IPS DF 4.7 (cell line): ENCODE measurements at regions not wholly inside any gene's neighbourhood (a gene's known extent, or its start where the extent isn't known, plus 50 kb on each side); places are given as distances from the start of the nearest gene placed in this dataset.

Source experiments
- DNase-seq: peaks from one replicate; pipeline ENCODE4 v3.0.0-alpha.2; 2013; ENCODE audit warnings: low spot score; ENCODE audit errors: extremely low read depth

DNA sequence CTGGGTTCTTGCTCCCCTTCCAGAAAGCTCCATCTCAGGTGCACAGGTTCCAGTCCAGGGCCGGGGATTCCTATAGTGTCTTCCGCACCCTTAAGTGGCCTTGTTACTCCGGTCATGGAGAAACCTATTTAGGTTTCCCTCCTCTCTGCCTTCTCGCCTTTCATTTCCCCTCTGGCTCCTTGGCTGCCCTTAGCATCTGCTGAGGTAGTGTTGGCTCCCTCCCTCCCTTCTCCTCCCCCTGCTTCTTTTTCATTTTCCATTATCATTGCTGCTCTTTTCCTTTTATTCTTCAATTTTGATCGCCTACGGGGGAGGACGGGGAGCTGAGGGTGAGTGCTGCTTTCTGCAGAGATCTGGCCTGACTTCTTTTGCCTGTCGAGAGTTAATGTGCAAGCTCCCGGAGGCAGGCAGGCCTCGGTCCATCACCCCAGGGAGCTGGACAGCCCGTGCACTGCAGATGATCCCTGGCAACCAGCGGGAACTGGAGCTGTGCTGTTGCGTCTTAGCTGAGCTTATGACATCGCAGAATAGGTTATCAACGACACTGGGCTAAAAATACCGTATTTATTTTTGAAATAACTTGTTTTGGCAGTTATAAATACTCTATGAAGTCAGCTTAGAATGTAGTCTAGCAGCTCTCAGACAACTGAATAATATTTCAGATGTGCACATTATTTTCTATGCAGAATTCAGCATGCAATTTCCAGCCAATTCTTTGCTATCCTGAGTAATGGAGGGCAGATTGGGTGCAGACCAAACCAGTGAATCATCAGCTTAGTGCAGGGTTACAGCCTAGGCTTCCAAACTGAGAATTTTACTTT lies 141.9 kb downstream of the SLC4A3 start:
- no peak for DNase-seq

GRCh38 chr2:219772103-219772635 lies 144.7 kb downstream of the SLC4A3 start:
- no peak for DNase-seq

- DNase-seq, result no peak
Measured at GRCh38 chr2:219772697-219773096, 145.3 kb downstream of the SLC4A3 start.

DNA sequence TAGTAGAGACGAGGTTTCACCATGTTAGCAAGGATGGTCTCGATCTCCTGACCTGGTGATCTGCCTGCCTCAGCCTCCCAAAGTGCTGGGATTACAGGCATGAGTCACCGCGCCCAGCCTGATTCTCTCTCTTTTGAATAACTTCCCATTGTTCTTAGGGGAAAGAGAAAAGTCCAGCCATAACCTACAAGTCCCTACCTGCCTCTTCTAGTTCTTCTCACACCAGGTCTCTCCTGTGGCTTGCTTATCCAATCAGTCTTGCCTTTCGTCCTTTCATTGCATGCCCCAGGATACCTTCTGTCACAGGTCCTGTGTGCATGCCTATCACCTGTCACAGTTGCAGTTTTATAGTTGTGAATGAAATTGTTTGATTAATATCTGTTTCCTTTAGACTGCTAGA lies 148.1 kb downstream of the SLC4A3 start:
- DNase-seq, result no peak

DNA sequence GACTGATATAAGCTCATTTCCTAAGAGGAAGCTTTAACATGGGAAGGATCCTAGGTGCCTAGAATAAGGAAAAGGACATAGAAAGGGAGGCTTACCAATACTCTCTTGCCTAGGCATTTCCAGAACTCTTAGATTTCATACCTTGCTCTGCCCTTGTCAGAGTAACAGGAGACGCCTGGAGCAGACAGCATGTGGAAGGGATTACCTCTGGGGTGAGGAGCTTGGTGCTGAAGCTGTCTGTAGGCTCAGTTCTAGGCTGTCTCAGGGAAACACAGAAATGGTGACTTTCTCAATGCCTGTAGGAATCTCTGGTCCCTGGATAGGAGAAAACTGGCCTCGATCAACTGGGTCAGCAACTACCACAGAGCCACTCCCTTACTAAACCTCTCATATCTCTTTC lies 150.0 kb downstream of the SLC4A3 start:
- DNase-seq, result no peak

DNA sequence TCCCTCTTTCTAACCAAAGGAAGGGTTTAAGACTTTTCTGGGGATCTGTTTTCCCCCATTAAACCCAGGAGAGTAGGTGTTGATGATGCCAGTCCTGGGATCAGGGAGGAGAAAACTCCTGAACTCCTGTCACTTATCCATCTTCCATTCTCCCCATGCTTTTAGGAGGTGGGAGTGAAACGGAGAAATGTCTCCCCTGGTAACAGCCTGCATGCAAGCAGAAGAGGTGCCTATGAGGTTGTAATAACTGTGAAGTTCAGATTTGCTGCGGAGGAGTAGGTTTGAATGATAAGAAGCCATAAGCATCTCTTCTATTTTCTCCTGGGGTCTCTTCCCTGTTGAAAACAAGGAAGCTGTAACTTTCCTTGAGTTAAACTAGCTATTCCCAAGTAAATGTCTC lies 150.8 kb downstream of the SLC4A3 start:
- DNase-seq, result no peak

- no peak for DNase-seq
Measured at GRCh38 chr2:219782737-219783348, 155.4 kb downstream of the SLC4A3 start.

DNA sequence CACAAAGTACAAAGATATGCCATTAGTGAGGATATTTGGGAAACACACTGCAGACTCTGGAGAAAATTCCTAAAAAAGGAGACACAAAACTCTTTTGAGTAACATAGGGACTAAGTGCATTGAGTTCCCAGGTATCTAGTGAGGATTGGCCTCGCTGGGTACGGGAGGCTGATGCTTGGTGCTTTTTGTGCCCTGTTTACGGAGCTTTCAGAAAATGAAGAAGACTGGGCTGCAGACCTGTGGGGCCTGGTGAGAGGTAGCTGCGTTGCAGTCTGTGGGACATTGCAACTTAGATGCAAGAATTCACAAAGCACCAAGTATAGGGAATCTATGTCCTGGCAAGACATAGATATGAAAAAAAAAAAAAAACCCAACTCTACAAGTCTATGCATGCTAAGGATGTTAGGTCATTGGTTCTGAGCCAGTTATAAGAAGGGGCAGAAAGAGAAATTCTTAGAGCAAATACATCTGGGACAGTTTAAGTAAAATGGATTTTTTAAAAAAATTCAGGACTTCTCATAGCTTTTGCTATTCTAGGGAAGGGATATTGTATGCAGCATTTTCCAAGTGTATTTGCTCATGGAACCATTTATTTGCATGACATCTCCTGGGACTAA lies 156.0 kb downstream of the SLC4A3 start:
- DNase-seq, result no peak

DNA sequence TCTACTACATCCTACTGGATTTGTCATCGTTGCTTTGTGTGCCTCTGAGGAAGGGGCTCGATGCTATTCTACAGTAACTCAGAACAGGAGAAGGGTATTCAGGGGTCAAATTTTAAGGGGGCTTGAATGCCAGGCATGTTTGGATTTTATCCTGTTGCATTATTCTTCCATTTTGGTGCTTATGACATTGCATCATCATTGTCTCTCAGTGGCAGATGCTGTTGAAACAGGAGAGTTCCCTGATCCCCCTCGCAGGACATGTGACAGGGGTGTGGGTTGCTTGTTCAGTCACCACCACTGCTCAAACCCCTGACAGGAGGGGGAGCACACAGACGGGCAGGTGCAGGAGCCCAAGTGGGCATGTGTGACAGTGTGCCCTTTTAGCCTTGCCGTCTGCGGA lies 156.7 kb downstream of the SLC4A3 start:
- DNase-seq, result no peak

DNA sequence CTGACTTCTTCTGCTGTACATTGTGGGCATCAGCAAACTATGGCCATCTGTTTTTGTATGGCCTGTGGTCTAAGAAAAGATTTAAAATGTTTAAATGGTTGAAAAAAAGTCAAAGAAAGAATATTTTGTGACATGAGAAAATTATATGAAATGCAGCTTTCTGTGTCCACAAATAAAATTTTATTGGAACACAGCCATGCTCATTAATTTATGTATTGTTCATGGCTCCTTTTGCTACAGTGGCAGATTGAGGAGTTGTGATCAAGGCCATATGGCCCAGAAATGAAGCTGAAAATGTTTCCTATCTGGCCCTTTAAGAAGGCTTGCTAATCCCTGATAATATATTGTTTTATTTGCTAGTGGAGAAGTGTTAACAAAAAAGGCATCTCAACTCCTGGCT lies 162.0 kb downstream of the SLC4A3 start:
- DNase-seq, result no peak

DNA sequence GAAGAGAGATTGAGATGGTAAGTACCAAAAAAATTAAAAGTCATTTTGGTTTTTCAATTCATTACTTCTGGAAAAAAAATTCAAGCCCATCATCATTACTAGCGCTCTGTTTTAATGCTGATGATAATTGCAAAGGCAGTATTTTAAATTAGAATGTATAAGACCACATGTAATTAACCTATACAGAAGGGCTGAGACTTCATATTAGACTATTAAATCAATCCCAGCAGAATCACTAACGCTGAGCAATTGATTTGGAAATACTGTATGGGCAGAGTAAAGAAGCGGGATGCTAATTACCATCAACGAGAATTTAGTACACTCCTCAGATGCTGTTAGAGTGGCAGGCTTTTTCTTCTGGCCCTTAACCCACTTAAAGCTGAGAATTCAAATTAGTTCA lies 165.0 kb downstream of the SLC4A3 start:
- DNase-seq, result no peak

DNA sequence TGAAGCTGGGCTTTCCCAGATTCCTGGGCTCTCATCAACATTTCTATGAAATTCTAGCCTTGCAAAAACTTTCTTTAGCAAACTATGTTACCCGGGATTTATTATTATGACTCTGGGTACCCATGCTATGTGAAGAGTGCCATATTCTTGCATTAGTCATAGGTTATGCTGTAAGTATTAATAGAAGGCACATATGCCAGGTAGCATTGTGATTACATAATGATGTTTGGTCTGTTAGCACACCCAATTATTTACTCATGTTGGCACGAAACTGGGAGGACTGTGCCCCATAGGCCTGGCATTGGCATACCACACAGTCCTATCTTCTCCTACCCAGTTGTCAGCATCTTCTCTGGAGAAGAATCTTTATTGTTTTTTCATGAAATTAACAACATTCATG lies 171.0 kb downstream of the SLC4A3 start:
- DNase-seq, result no peak

DNA sequence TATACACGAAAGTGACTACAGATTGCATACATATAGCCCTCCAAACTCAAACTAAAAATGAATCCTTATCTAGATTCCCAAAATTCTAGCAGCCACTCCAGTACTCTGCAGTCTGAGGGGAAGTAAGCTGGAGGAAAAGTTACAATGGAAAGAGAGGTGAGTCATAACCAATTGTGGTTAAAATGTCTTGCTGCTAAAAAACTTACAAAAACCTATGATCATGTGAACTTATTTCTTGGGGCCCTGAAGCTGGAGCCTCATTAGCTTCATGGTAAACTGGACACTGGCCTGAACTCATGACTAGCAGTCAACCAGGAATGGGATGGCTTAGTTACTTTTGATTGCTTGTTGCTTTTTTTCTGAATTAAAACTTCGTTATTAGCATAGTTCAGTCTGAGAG lies 175.9 kb downstream of the SLC4A3 start:
- no peak for DNase-seq

- no peak for DNase-seq
Measured at GRCh38 chr2:219810895-219811294, 183.5 kb downstream of the SLC4A3 start.

DNA sequence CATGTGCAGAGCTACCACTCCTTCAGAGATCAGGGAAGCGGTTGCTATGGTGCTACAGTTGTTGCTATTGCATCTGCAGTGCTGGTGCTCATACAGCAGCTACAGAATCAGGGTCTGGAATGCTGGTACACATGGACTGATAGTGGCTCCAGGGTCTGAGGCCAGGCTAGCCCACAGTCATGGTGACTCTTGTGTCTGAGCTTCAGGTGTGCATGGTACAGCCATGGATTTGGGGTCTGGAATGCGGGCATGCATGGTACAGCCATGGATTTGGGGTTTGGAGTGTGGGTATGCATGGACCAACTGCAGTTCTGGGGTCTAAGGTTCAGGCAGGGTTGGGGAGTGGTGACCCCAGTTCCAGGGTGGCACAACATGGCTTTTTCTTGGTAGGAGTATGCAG lies 185.2 kb downstream of the SLC4A3 start:
- DNase-seq, result no peak

GRCh38 chr2:219820767-219821166 lies 193.3 kb downstream of the SLC4A3 start:
- DNase-seq, result no peak

DNA sequence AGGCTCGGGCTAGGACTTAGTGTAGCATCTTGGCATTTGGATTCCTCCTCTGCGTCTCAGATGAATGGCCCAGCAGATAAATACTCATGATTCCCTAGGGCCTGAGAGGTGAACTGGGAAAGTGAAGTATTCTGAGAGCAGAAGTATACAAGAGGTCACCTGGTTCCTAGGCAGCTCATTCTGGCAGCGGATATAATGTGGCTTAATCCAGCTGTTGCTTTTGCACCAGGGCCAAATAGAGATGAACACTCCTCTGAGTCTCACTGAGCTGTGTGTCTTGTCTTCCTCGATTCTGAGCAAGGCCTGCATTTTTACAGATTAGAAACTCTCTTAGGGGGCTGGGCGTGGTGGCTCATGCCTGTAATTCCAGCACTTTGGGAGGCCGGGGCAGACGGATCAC lies 196.1 kb downstream of the SLC4A3 start:
- DNase-seq, result no peak

GRCh38 chr2:219824996-219825395 lies 197.6 kb downstream of the SLC4A3 start:
- DNase-seq, result no peak

DNA sequence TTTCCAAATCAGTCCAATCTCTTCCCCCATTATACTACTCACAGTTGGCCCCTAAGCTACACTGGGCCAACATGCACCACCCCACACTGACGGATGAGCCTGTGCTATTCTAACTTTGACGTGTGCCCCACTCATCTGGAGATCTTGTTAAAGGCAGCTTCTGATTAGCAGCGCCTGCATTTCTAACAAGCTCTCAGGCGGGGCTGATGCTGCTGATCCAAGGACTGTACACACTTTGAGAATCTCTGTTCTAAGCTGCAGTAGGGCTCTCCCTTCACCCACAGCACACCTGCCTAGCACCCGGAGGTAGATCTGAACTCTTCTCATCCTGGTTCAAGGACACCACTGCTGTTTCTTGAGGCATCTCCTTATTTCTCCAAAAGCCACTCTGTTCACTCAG lies 200.7 kb downstream of the SLC4A3 start:
- DNase-seq, result no peak

DNA sequence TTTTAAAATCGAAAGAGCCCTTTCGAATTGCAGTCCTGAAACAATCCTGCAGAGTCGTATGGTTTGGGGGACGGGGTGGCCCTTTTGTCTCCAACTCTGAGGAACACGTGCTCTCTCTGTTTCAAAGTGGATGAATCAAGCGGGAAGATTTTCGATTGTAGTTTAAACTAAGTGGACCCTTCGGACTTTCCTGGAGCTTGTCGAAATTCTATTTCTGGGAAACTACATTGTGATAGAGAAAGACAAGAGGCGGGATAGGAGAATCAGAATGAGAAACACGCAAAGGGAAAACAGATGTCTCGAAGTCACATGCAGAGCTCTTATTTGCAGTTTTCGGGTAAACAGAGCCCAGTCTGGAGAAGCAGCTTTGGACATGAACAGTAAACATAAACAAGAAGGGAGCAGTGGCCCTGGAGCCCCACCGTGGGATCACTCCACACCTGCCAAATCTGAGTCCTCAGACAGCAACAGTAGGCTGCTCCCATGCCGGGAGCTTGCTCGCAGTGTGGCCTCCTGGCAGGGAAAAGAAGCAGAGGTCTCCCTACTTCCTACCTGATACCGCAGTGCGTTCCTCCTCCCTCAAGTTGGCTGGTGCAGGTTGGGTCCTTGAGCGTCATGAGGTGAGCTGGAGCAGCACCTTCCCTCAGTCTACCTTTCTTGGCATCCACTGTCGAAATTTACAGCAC lies 202.4 kb downstream of the SLC4A3 start:
- DNase-seq, result no peak

- no peak for DNase-seq
Measured at GRCh38 chr2:219830353-219830738, 202.9 kb downstream of the SLC4A3 start.

DNA sequence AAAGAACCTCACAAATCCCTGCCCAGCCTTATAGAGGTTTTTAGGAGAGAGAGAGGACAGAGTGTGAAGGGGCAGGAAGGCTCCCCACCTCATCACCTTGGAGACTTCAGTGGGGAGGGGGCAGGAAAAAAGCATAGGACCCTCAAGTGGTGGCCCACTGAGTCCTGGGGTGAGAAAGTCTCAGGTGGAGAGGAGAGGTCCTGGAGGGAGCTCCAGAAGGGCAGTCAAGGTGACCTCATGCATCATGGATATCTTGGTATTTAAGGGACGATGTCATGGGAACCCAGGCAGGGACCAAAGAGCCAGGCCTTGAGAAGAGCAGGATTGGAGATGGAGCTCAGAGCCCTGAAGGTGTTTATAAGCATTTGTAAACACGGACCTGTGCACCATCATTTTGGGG lies 204.5 kb downstream of the SLC4A3 start:
- no peak for DNase-seq
